ENCODE measurements at regions not wholly inside any gene's neighbourhood (a gene's known extent, or its start where the extent isn't known, plus 50 kb on each side); places are given as distances from the start of the nearest gene placed in this dataset.
A peak's percentile ranks its signal among the peaks of the same experiment; 100 is the strongest.
"Not testable (repeated sequence)": the region's sequence is repeated elsewhere in the genome, so short reads cannot be mapped to it uniquely, and the experiment has no call there.

- TF ChIP-seq TAF1 (IDR thresholded peaks at IDR 0.05; ENCODE audit: low read depth, low read length) (no peak), POLR2A (IDR thresholded peaks at IDR 0.05; ENCODE audit: low read depth, low read length) (no peak), SPI1 (IDR thresholded peaks at IDR 0.05; ENCODE audit: low read depth, low read length) (no peak), POLR2AphosphoS5 (IDR thresholded peaks at IDR 0.05; ENCODE audit: low read depth, low read length) (no peak), PAX5 (IDR thresholded peaks at IDR 0.05; ENCODE audit: insufficient read depth, low read length, severe bottlenecking) (no peak), POU2F2 (IDR thresholded peaks at IDR 0.05; ENCODE audit: low read depth, low read length) (no peak)
- DNase-seq (ENCODE audit: insufficient read length, low spot score) (no peak), FAIRE-seq (no peak)
Observed at GRCh38 chr1:29798699-29799566, 562.6 kb downstream of the PTPRU start.

GRCh38 chr1:29797125-29797524, 560.8 kb downstream of the PTPRU start:
- DNase-seq (ENCODE audit: insufficient read length, low spot score); FAIRE-seq: not testable (repeated sequence)

GRCh38 chr1:29795965-29796364, 559.6 kb downstream of the PTPRU start:
- DNase-seq (ENCODE audit: insufficient read length, low spot score); FAIRE-seq: not testable (repeated sequence)

- DNase-seq (ENCODE audit: insufficient read length, low spot score) (no peak), FAIRE-seq (no peak)
- no peak for TF ChIP-seq POLR2AphosphoS5 (IDR thresholded peaks at IDR 0.05; ENCODE audit: low read depth, low read length)
- no peak for TF ChIP-seq POU2F2 (IDR thresholded peaks at IDR 0.05; ENCODE audit: low read depth, low read length)
- no peak for TF ChIP-seq PAX5 (IDR thresholded peaks at IDR 0.05; ENCODE audit: insufficient read depth, low read length, severe bottlenecking)
- TF ChIP-seq TAF1 (IDR thresholded peaks at IDR 0.05; ENCODE audit: low read depth, low read length), result no peak
- no peak for TF ChIP-seq SPI1 (IDR thresholded peaks at IDR 0.05; ENCODE audit: low read depth, low read length)
- TF ChIP-seq POLR2A (IDR thresholded peaks at IDR 0.05; ENCODE audit: low read depth, low read length), result no peak
Observed at GRCh38 chr1:29793653-29794348, 557.5 kb downstream of the PTPRU start.

- DNase-seq (ENCODE audit: insufficient read length, low spot score) (peak; percentile 41), FAIRE-seq (peak; percentile 45)
- TF ChIP-seq PAX5 (IDR thresholded peaks at IDR 0.05; ENCODE audit: insufficient read depth, low read length, severe bottlenecking), result no peak
Observed at GRCh38 chr1:29793101-29793546, 556.8 kb downstream of the PTPRU start.

- TF ChIP-seq POLR2AphosphoS5 (IDR thresholded peaks at IDR 0.05; ENCODE audit: low read depth, low read length), result no peak
- TF ChIP-seq POU2F2 (IDR thresholded peaks at IDR 0.05; ENCODE audit: low read depth, low read length), result no peak
- TF ChIP-seq PAX5 (IDR thresholded peaks at IDR 0.05; ENCODE audit: insufficient read depth, low read length, severe bottlenecking), result no peak
- TF ChIP-seq TAF1 (IDR thresholded peaks at IDR 0.05; ENCODE audit: low read depth, low read length), result no peak
- TF ChIP-seq SPI1 (IDR thresholded peaks at IDR 0.05; ENCODE audit: low read depth, low read length), result no peak
- DNase-seq (ENCODE audit: insufficient read length, low spot score), result no peak
- no peak for FAIRE-seq
Observed at GRCh38 chr1:29789910-29790247, 553.6 kb downstream of the PTPRU start.

GRCh38 chr1:29789221-29789909, 553.0 kb downstream of the PTPRU start:
- FAIRE-seq, result no peak
- DNase-seq (ENCODE audit: insufficient read length, low spot score), result no peak
- no peak for TF ChIP-seq POLR2AphosphoS5 (IDR thresholded peaks at IDR 0.05; ENCODE audit: low read depth, low read length)
- TF ChIP-seq POLR2A (IDR thresholded peaks at IDR 0.05; ENCODE audit: low read depth, low read length), result no peak
- no peak for TF ChIP-seq POU2F2 (IDR thresholded peaks at IDR 0.05; ENCODE audit: low read depth, low read length)
- no peak for TF ChIP-seq PAX5 (IDR thresholded peaks at IDR 0.05; ENCODE audit: insufficient read depth, low read length, severe bottlenecking)
- no peak for TF ChIP-seq SPI1 (IDR thresholded peaks at IDR 0.05; ENCODE audit: low read depth, low read length)
- no peak for TF ChIP-seq TAF1 (IDR thresholded peaks at IDR 0.05; ENCODE audit: low read depth, low read length)

- TF ChIP-seq POLR2A (IDR thresholded peaks at IDR 0.05; ENCODE audit: low read depth, low read length) (no peak), SPI1 (IDR thresholded peaks at IDR 0.05; ENCODE audit: low read depth, low read length) (no peak), PAX5 (IDR thresholded peaks at IDR 0.05; ENCODE audit: insufficient read depth, low read length, severe bottlenecking) (no peak), TAF1 (IDR thresholded peaks at IDR 0.05; ENCODE audit: low read depth, low read length) (no peak), POLR2AphosphoS5 (IDR thresholded peaks at IDR 0.05; ENCODE audit: low read depth, low read length) (no peak), POU2F2 (IDR thresholded peaks at IDR 0.05; ENCODE audit: low read depth, low read length) (no peak)
- no peak for FAIRE-seq
- no peak for DNase-seq (ENCODE audit: insufficient read length, low spot score)
Observed at GRCh38 chr1:29786791-29787732, 550.7 kb downstream of the PTPRU start.

GRCh38 chr1:29786195-29786594, 549.9 kb downstream of the PTPRU start:
- DNase-seq (ENCODE audit: insufficient read length, low spot score) (no peak), FAIRE-seq (no peak)
- TF ChIP-seq POLR2AphosphoS5 (IDR thresholded peaks at IDR 0.05; ENCODE audit: low read depth, low read length) (no peak), POU2F2 (IDR thresholded peaks at IDR 0.05; ENCODE audit: low read depth, low read length) (no peak), PAX5 (IDR thresholded peaks at IDR 0.05; ENCODE audit: insufficient read depth, low read length, severe bottlenecking) (no peak), TAF1 (IDR thresholded peaks at IDR 0.05; ENCODE audit: low read depth, low read length) (no peak), SPI1 (IDR thresholded peaks at IDR 0.05; ENCODE audit: low read depth, low read length) (no peak), POLR2A (IDR thresholded peaks at IDR 0.05; ENCODE audit: low read depth, low read length) (no peak)
